Activated naive CD8-positive, alpha-beta T cell (primary cell): ENCODE measurements at regions not wholly inside any gene's neighbourhood (a gene's known extent, or its start where the extent isn't known, plus 50 kb on each side); places are given as distances from the start of the nearest gene placed in this dataset.

Source experiments
- H3K27ac Mint-ChIP-seq: one replicate; pipeline ENCODE4 v1.8.0; 2021; ENCODE audit warnings: mixed read lengths
- H3K27me3 Mint-ChIP-seq: one replicate; pipeline ENCODE4 v1.8.0; 2021; ENCODE audit warnings: mixed read lengths
- H3K36me3 Mint-ChIP-seq: one replicate; pipeline ENCODE4 v1.8.0; 2021; ENCODE audit warnings: mixed read lengths
- H3K4me1 Mint-ChIP-seq: one replicate; pipeline ENCODE4 v1.8.0; 2021; ENCODE audit warnings: low read depth, mixed read lengths
- H3K4me3 Mint-ChIP-seq: one replicate; pipeline ENCODE4 v1.8.0; 2021; ENCODE audit warnings: mild to moderate bottlenecking, mixed read lengths
- H3K9me3 Mint-ChIP-seq: one replicate; pipeline ENCODE4 v1.8.0; 2021; ENCODE audit warnings: low read depth, mixed read lengths

GRCh38 chr16:9419161-9419560 lies 327.7 kb downstream of the HAPSTR1 start:
- Mint-ChIP-seq H3K4me3 (no peak overlapping the region), H3K36me3 (no peaks in the 10 kb centered on the region), H3K4me1 (no peaks in the 10 kb centered on the region), H3K27ac (no peak overlapping the region), H3K27me3 (no peaks in the 10 kb centered on the region), H3K9me3 (no peaks in the 10 kb centered on the region)

GRCh38 chr16:9422762-9423513 lies 331.5 kb downstream of the HAPSTR1 start:
- Mint-ChIP-seq H3K27ac (no peak overlapping the region), H3K27me3 (no peaks in the 10 kb centered on the region), H3K36me3 (no peaks in the 10 kb centered on the region), H3K4me3 (no peak overlapping the region), H3K9me3 (no peaks in the 10 kb centered on the region), H3K4me1 (no peaks in the 10 kb centered on the region)

GRCh38 chr16:9425236-9425635 lies 333.8 kb downstream of the HAPSTR1 start:
- H3K9me3 Mint-ChIP-seq = no peaks in the 10 kb centered on the region
- H3K27ac Mint-ChIP-seq = no peak overlapping the region
- no peaks in the 10 kb centered on the region for H3K36me3 Mint-ChIP-seq
- H3K27me3 Mint-ChIP-seq = no peaks in the 10 kb centered on the region
- H3K4me1 Mint-ChIP-seq = no peaks in the 10 kb centered on the region
- H3K4me3 Mint-ChIP-seq = no peak overlapping the region

GRCh38 chr16:9428355-9429005 lies 337.0 kb downstream of the HAPSTR1 start:
- no peaks in the 10 kb centered on the region for H3K4me1 Mint-ChIP-seq
- no peaks in the 10 kb centered on the region for H3K36me3 Mint-ChIP-seq
- no peaks in the 10 kb centered on the region for H3K9me3 Mint-ChIP-seq
- H3K4me3 Mint-ChIP-seq = no peak overlapping the region
- no peak overlapping the region for H3K27ac Mint-ChIP-seq
- H3K27me3 Mint-ChIP-seq = peaks cover 2% of the 10 kb centered on the region

GRCh38 chr16:9429646-9430330 lies 338.3 kb downstream of the HAPSTR1 start:
- H3K27ac Mint-ChIP-seq = no peak overlapping the region
- H3K4me1 Mint-ChIP-seq = no peaks in the 10 kb centered on the region
- H3K27me3 Mint-ChIP-seq = peaks cover 2% of the 10 kb centered on the region
- H3K9me3 Mint-ChIP-seq = no peaks in the 10 kb centered on the region
- no peaks in the 10 kb centered on the region for H3K36me3 Mint-ChIP-seq
- no peak overlapping the region for H3K4me3 Mint-ChIP-seq

GRCh38 chr16:9434659-9435058 lies 343.2 kb downstream of the HAPSTR1 start:
- no peak overlapping the region for H3K4me3 Mint-ChIP-seq
- H3K4me1 Mint-ChIP-seq = no peaks in the 10 kb centered on the region
- H3K27ac Mint-ChIP-seq = no peak overlapping the region
- H3K9me3 Mint-ChIP-seq = peaks cover 9% of the 10 kb centered on the region
- no peaks in the 10 kb centered on the region for H3K36me3 Mint-ChIP-seq
- H3K27me3 Mint-ChIP-seq = peaks cover 6% of the 10 kb centered on the region

- Mint-ChIP-seq H3K36me3 (no peaks in the 10 kb centered on the region), H3K27me3 (peaks cover 6% of the 10 kb centered on the region), H3K4me3 (no peak overlapping the region), H3K9me3 (peaks cover 9% of the 10 kb centered on the region), H3K4me1 (no peaks in the 10 kb centered on the region), H3K27ac (no peak overlapping the region)
Observed at GRCh38 chr16:9436175-9436574, 344.7 kb downstream of the HAPSTR1 start.

GRCh38 chr16:9437115-9437514 lies 345.7 kb downstream of the HAPSTR1 start:
- Mint-ChIP-seq H3K4me1 (no peaks in the 10 kb centered on the region), H3K27me3 (peaks cover 6% of the 10 kb centered on the region), H3K9me3 (peaks cover 9% of the 10 kb centered on the region), H3K27ac (no peak overlapping the region), H3K36me3 (no peaks in the 10 kb centered on the region), H3K4me3 (no peak overlapping the region)

- no peak overlapping the region for H3K27ac Mint-ChIP-seq
- no peaks in the 10 kb centered on the region for H3K4me1 Mint-ChIP-seq
- H3K36me3 Mint-ChIP-seq = no peaks in the 10 kb centered on the region
- H3K4me3 Mint-ChIP-seq = no peak overlapping the region
- peaks cover 9% of the 10 kb centered on the region for H3K9me3 Mint-ChIP-seq
- peaks cover 5% of the 10 kb centered on the region for H3K27me3 Mint-ChIP-seq
Observed at GRCh38 chr16:9438991-9439390, 347.5 kb downstream of the HAPSTR1 start.

- no peak overlapping the region for H3K27ac Mint-ChIP-seq
- H3K36me3 Mint-ChIP-seq = no peaks in the 10 kb centered on the region
- H3K9me3 Mint-ChIP-seq = peaks cover 5% of the 10 kb centered on the region
- H3K27me3 Mint-ChIP-seq = peaks cover 3% of the 10 kb centered on the region
- H3K4me1 Mint-ChIP-seq = no peaks in the 10 kb centered on the region
- H3K4me3 Mint-ChIP-seq = no peak overlapping the region
Observed at GRCh38 chr16:9441012-9441411, 349.6 kb downstream of the HAPSTR1 start.

- Mint-ChIP-seq H3K4me3 (no peak overlapping the region), H3K27me3 (peaks cover 3% of the 10 kb centered on the region), H3K27ac (no peak overlapping the region), H3K4me1 (no peaks in the 10 kb centered on the region), H3K36me3 (no peaks in the 10 kb centered on the region), H3K9me3 (peaks cover 7% of the 10 kb centered on the region)
Observed at GRCh38 chr16:9443864-9444263, 352.4 kb downstream of the HAPSTR1 start.

- Mint-ChIP-seq H3K4me3 (no peak overlapping the region), H3K9me3 (peaks cover 24% of the 10 kb centered on the region), H3K36me3 (no peaks in the 10 kb centered on the region)
Observed at GRCh38 chr16:9446471-9447194, 355.2 kb downstream of the HAPSTR1 start.

GRCh38 chr16:9447195-9447551 lies 355.7 kb downstream of the HAPSTR1 start:
- Mint-ChIP-seq H3K27ac (no peak overlapping the region), H3K4me1 (no peaks in the 10 kb centered on the region), H3K36me3 (no peaks in the 10 kb centered on the region), H3K4me3 (no peak overlapping the region), H3K27me3 (peaks cover 3% of the 10 kb centered on the region), H3K9me3 (peaks cover 24% of the 10 kb centered on the region)

More at GRCh38 chr16:9446471-9447194, 355.2 kb downstream of the HAPSTR1 start:
- Mint-ChIP-seq H3K27ac (no peak overlapping the region), H3K4me1 (no peaks in the 10 kb centered on the region), H3K27me3 (peaks cover 3% of the 10 kb centered on the region)

GRCh38 chr16:9447699-9448098 lies 356.3 kb downstream of the HAPSTR1 start:
- peaks cover 24% of the 10 kb centered on the region for H3K9me3 Mint-ChIP-seq
- H3K4me3 Mint-ChIP-seq = no peak overlapping the region
- H3K36me3 Mint-ChIP-seq = no peaks in the 10 kb centered on the region
- no peaks in the 10 kb centered on the region for H3K4me1 Mint-ChIP-seq
- H3K27me3 Mint-ChIP-seq = peaks cover 3% of the 10 kb centered on the region
- H3K27ac Mint-ChIP-seq = no peak overlapping the region

GRCh38 chr16:9449597-9449996 lies 358.2 kb downstream of the HAPSTR1 start:
- H3K27me3 Mint-ChIP-seq = peaks cover 3% of the 10 kb centered on the region
- H3K4me3 Mint-ChIP-seq = no peak overlapping the region
- no peaks in the 10 kb centered on the region for H3K4me1 Mint-ChIP-seq
- peaks cover 32% of the 10 kb centered on the region for H3K9me3 Mint-ChIP-seq
- peaks cover 2% of the 10 kb centered on the region for H3K36me3 Mint-ChIP-seq
- H3K27ac Mint-ChIP-seq = no peak overlapping the region
